Astrocyte (in vitro differentiated cells and primary cell): ENCODE measurements at regions not wholly inside any gene's neighbourhood (a gene's known extent, or its start where the extent isn't known, plus 50 kb on each side); places are given as distances from the start of the nearest gene placed in this dataset.

ENCODE experiments used
- DNase-seq: peaks from one replicate; pipeline ENCODE4 v3.0.0-alpha.2; 2010; ENCODE audit warnings: low read depth
- FAIRE-seq: peaks from 2 replicates; lab custom pipeline; 2011; peaks lifted over from hg19 to GRCh38; lab: Jason Lieb, UNC
- H2AFZ ChIP-seq: 2 replicates; pipeline ENCODE4 v1.6.0; 2012; ENCODE audit warnings: low read depth, low read length, inconsistent platforms
- H3K27ac ChIP-seq: 2 replicates; pipeline ENCODE4 v1.5.1; 2011; ENCODE audit warnings: low read depth, low read length, inconsistent platforms
- H3K27me3 ChIP-seq: 2 replicates; pipeline ENCODE4 v1.6.0; 2011; ENCODE audit warnings: low read length, inconsistent platforms; ENCODE audit not compliant: insufficient read depth
- H3K36me3 ChIP-seq: 2 replicates; pipeline ENCODE4 v1.5.1; 2011; ENCODE audit warnings: low read length, inconsistent platforms; ENCODE audit not compliant: insufficient read depth
- H3K4me1 ChIP-seq: 2 replicates; pipeline ENCODE4 v1.5.1; 2011; ENCODE audit warnings: low read length, inconsistent platforms; ENCODE audit not compliant: insufficient read depth
- H3K4me2 ChIP-seq: 2 replicates; pipeline ENCODE4 v1.6.0; 2012; ENCODE audit warnings: low read length, inconsistent platforms
- H3K4me3 ChIP-seq: 2 replicates; pipeline ENCODE4 v1.5.1; 2011; ENCODE audit warnings: low read depth, mild to moderate bottlenecking, low read length, inconsistent platforms; ENCODE audit not compliant: insufficient read depth
- H3K79me2 ChIP-seq: 2 replicates; pipeline ENCODE4 v1.6.0; 2012; ENCODE audit warnings: mild to moderate bottlenecking, low read length, inconsistent platforms; ENCODE audit not compliant: insufficient read depth
- H3K9ac ChIP-seq: 2 replicates; pipeline ENCODE4 v1.6.0; 2012; ENCODE audit warnings: mild to moderate bottlenecking, low read length, inconsistent platforms
- H3K9me3 ChIP-seq: 2 replicates; pipeline ENCODE4 v1.5.1; 2012; ENCODE audit warnings: low read depth, mild to moderate bottlenecking, low read length, inconsistent platforms; ENCODE audit not compliant: insufficient read depth
- H4K20me1 ChIP-seq: 2 replicates; pipeline ENCODE4 v1.6.0; 2012; ENCODE audit warnings: low read length, inconsistent platforms; ENCODE audit not compliant: insufficient read depth
- H3K27ac Mint-ChIP-seq: one replicate; pipeline ENCODE4 v1.8.0; 2021; ENCODE audit warnings: mild to moderate bottlenecking, mixed read lengths; ENCODE audit not compliant: unreplicated experiment
- H3K27me3 Mint-ChIP-seq: one replicate; pipeline ENCODE4 v1.8.0; 2021; ENCODE audit warnings: low read depth, mixed read lengths; ENCODE audit not compliant: unreplicated experiment
- H3K36me3 Mint-ChIP-seq: one replicate; pipeline ENCODE4 v1.8.0; 2021; ENCODE audit warnings: low read depth, mixed read lengths; ENCODE audit not compliant: unreplicated experiment
- H3K4me1 Mint-ChIP-seq: one replicate; pipeline ENCODE4 v1.8.0; 2021; ENCODE audit warnings: low read depth, mixed read lengths; ENCODE audit not compliant: unreplicated experiment
- H3K4me3 Mint-ChIP-seq: one replicate; pipeline ENCODE4 v1.8.0; 2021; ENCODE audit warnings: mild to moderate bottlenecking, moderate library complexity, mixed read lengths; ENCODE audit not compliant: unreplicated experiment
- H3K9me3 Mint-ChIP-seq: one replicate; pipeline ENCODE4 v1.8.0; 2021; ENCODE audit warnings: mild to moderate bottlenecking, mixed read lengths; ENCODE audit not compliant: unreplicated experiment
- EZH2 ChIP-seq: IDR thresholded peaks from 2 replicates; pipeline ENCODE4 v1.6.1; 2012; ENCODE audit warnings: mild to moderate bottlenecking, low read length, inconsistent platforms; ENCODE audit not compliant: insufficient read depth
- TF ChIP-seq, protein P1 (sequence below): IDR thresholded peaks from 2 replicates; pipeline ENCODE4 v1.5.1; 2011; ENCODE audit warnings: low read depth, mild to moderate bottlenecking, inconsistent platforms, low read length, moderate library complexity; ENCODE audit not compliant: insufficient read depth

DNA sequence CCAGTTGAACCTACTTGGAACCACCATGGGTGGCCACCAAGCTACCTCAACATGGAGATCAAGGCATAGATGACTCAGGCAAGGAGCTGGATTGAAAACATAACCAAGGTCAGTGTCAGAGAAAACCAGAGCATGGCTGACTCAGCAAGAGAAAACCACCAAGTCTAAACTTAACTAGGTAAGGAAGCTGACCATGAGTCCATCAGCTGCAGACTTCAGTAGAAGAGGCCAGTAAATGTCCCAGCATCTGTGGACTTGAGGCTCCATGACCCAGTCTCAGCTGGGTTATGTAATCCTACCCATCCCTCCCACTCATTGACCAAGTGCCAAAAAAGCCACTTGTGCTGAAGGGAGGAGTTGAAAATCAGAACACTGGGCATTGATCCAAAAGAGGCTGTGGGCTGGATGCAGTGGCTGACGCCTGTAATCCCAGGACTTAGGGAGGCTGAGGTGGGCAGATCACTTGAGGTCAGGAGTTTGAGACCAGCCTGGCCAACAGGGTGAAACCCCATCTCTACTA, 93.7 kb upstream of the CBLN4 start:
- Histone ChIP-seq H3K27me3 (no peaks in the 10 kb centered on the region), H3K27ac (no peak overlapping the region), H3K4me2 (no peak overlapping the region), H3K79me2 (no peaks in the 10 kb centered on the region), H4K20me1 (no peaks in the 10 kb centered on the region), H3K36me3 (no peaks in the 10 kb centered on the region), H2AFZ (no peak overlapping the region), H3K9me3 (peaks cover 4% of the 10 kb centered on the region), H3K9ac (no peak overlapping the region), H3K4me1 (no peaks in the 10 kb centered on the region), H3K4me3 (no peak overlapping the region)
- H3K27me3 Mint-ChIP-seq, result no peaks in the 10 kb centered on the region
- no peak overlapping the region for H3K27ac Mint-ChIP-seq
- no peak for FAIRE-seq
- no peak for TF ChIP-seq EZH2
- TF ChIP-seq, protein P1, sequence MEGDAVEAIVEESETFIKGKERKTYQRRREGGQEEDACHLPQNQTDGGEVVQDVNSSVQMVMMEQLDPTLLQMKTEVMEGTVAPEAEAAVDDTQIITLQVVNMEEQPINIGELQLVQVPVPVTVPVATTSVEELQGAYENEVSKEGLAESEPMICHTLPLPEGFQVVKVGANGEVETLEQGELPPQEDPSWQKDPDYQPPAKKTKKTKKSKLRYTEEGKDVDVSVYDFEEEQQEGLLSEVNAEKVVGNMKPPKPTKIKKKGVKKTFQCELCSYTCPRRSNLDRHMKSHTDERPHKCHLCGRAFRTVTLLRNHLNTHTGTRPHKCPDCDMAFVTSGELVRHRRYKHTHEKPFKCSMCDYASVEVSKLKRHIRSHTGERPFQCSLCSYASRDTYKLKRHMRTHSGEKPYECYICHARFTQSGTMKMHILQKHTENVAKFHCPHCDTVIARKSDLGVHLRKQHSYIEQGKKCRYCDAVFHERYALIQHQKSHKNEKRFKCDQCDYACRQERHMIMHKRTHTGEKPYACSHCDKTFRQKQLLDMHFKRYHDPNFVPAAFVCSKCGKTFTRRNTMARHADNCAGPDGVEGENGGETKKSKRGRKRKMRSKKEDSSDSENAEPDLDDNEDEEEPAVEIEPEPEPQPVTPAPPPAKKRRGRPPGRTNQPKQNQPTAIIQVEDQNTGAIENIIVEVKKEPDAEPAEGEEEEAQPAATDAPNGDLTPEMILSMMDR, result no peak
- no peaks in the 10 kb centered on the region for H3K36me3 Mint-ChIP-seq
- no peak for DNase-seq
- peaks cover 6% of the 10 kb centered on the region for H3K9me3 Mint-ChIP-seq
- H3K4me1 Mint-ChIP-seq, result no peaks in the 10 kb centered on the region
- no peak overlapping the region for H3K4me3 Mint-ChIP-seq

DNA sequence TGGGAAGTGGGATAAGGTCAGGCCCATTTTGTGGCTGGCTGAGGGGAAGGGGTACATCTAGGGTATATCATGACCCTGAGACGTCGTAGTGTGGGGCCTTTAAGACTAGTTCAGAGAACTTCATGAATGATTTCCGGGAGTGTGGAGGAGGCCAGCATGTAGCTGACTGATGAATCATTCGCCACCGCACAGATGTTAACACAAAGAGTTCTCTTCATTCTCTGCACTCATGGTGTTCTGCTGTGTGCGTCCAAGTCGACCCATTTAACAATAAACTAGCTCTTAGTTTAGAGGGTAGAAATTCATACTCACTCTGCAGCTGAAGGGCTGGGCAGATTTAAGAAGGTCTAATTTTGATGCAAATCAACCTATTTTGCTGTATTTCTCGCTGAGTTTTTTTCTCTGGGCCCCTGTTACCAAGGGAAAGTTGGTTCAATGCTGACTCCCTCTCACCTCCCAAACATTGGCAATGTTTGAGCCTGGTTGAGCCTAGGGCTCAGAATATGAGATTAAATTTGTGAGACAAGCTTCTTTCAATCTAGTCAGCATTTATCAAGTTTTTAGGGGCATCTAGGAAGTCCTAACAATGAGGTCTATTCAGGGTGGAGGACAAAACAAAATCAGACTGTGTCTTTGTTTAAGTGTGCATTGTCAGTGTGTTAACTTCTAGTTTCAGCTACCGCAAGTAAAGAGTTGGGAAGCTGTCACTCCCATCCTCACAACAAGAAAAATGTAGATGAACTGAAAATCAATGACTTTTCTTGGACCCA, 106.8 kb upstream of the CBLN4 start:
- peaks cover 3% of the 10 kb centered on the region for H3K9me3 Mint-ChIP-seq

DNA sequence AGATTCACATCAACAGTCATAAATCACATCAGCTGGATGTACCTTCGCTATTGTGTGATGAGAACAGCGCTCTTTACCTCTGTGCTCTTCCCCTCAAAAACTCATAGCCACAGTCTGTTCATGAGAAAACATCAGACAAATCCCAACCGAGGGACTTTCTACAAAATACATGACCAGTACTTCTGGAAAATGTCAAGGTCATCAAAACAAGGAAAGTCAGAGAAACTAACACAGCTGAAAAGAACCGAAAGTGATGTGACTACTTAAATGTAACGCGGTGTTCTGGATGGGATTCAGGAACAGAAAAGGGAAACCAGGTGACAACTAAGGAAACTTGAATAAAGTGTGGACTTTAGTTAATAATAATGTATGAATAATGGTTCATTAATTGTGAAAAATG, 112.0 kb upstream of the CBLN4 start:
- Histone ChIP-seq H3K27ac (no peak overlapping the region), H4K20me1 (no peaks in the 10 kb centered on the region), H3K4me3 (no peak overlapping the region), H3K9ac (no peak overlapping the region), H2AFZ (no peak overlapping the region), H3K4me2 (no peak overlapping the region), H3K36me3 (no peaks in the 10 kb centered on the region), H3K4me1 (no peaks in the 10 kb centered on the region), H3K9me3 (peaks cover 8% of the 10 kb centered on the region), H3K27me3 (no peaks in the 10 kb centered on the region), H3K79me2 (no peaks in the 10 kb centered on the region)
- Mint-ChIP-seq H3K9me3 (peaks cover 2% of the 10 kb centered on the region), H3K4me3 (no peak overlapping the region), H3K4me1 (no peaks in the 10 kb centered on the region), H3K27me3 (no peaks in the 10 kb centered on the region), H3K36me3 (no peaks in the 10 kb centered on the region), H3K27ac (no peak overlapping the region)
- FAIRE-seq, result no peak
- no peak for TF ChIP-seq EZH2
- TF ChIP-seq, protein P1, result no peak
- no peak for DNase-seq

More for the DNA sequence above, 106.8 kb upstream of the CBLN4 start:
- no peak overlapping the region for H3K27ac Mint-ChIP-seq
- Histone ChIP-seq H3K9me3 (peaks cover 4% of the 10 kb centered on the region), H3K79me2 (no peaks in the 10 kb centered on the region), H3K27me3 (no peaks in the 10 kb centered on the region), H2AFZ (no peak overlapping the region), H4K20me1 (no peaks in the 10 kb centered on the region), H3K4me3 (no peak overlapping the region), H3K9ac (no peak overlapping the region), H3K4me1 (no peaks in the 10 kb centered on the region), H3K4me2 (no peak overlapping the region), H3K36me3 (no peaks in the 10 kb centered on the region), H3K27ac (no peak overlapping the region)
- FAIRE-seq (no peak), DNase-seq (no peak)
- no peak for TF ChIP-seq EZH2
- no peaks in the 10 kb centered on the region for H3K36me3 Mint-ChIP-seq
- H3K27me3 Mint-ChIP-seq, result no peaks in the 10 kb centered on the region
- no peaks in the 10 kb centered on the region for H3K4me1 Mint-ChIP-seq
- no peak overlapping the region for H3K4me3 Mint-ChIP-seq
